ENCODE measurements at regions not wholly inside any gene's neighbourhood (a gene's known extent, or its start where the extent isn't known, plus 50 kb on each side); places are given as distances from the start of the nearest gene placed in this dataset.

- H3K27me3 ChIP-seq, result no peaks in the 10 kb centered on the region
These were observed 463.5 kb downstream of the RASEF start for GRCh38 chr9:82599336-82599949.

DNA sequence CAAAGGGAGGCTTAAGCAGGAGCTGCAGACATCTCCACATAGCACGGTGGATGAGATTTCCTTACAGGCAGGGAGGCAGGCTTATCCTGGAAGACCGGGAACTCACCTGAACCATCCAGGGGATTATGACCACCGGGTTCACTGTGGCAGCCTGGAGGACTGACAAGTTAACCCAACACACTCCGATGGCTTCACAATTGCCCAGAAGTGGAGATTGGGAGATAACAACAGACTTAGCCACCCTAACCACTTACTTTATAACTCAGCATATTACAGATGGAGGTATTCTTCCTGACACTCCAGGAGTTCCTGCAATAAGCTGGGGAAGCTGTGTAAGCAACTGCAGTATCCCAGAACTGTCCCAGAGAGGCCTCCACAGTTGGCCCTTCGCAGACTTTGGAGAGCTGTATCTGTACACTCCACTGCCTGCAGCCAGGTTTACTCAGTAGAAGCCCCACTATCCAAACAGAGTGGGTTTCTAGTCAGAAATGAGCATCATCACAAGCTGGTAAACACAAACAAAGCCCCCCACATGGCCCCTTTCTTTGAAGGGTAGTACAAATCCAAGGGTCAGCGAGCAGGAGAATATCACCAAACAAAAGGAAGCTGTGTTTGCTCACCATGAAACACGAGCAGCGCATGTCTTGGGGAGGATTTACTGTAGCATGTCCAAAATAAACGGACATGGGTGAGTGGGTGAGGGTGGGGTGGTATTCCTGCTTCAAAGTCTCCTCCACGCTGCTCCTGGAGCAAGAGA, 462.2 kb downstream of the RASEF start:
- no peak overlapping the region for H3K27ac ChIP-seq
- TF ChIP-seq, protein P1, sequence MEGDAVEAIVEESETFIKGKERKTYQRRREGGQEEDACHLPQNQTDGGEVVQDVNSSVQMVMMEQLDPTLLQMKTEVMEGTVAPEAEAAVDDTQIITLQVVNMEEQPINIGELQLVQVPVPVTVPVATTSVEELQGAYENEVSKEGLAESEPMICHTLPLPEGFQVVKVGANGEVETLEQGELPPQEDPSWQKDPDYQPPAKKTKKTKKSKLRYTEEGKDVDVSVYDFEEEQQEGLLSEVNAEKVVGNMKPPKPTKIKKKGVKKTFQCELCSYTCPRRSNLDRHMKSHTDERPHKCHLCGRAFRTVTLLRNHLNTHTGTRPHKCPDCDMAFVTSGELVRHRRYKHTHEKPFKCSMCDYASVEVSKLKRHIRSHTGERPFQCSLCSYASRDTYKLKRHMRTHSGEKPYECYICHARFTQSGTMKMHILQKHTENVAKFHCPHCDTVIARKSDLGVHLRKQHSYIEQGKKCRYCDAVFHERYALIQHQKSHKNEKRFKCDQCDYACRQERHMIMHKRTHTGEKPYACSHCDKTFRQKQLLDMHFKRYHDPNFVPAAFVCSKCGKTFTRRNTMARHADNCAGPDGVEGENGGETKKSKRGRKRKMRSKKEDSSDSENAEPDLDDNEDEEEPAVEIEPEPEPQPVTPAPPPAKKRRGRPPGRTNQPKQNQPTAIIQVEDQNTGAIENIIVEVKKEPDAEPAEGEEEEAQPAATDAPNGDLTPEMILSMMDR (IDR thresholded peaks at IDR 0.05), result no peak
- TF ChIP-seq POLR2A (IDR thresholded peaks at IDR 0.05), result no peak
- no peak for TF ChIP-seq EP300 (IDR thresholded peaks at IDR 0.05)
- TF ChIP-seq POLR2AphosphoS5 (IDR thresholded peaks at IDR 0.05), result no peak
- H3K9me3 ChIP-seq, result no peaks in the 10 kb centered on the region
- 74% methylated on average over 10 of the region's 10 CpGs for WGBS
- no peaks in the 10 kb centered on the region for H3K4me1 ChIP-seq
- H3K4me3 ChIP-seq, result no peak overlapping the region
- no peaks in the 10 kb centered on the region for H3K27me3 ChIP-seq
- DNase-seq (ENCODE audit: low spot score in 2 of 2), result no peak
- no peaks in the 10 kb centered on the region for H3K36me3 ChIP-seq

More at GRCh38 chr9:82599336-82599949, 463.5 kb downstream of the RASEF start:
- Histone ChIP-seq H3K9me3 (no peaks in the 10 kb centered on the region), H3K4me1 (no peaks in the 10 kb centered on the region), H3K36me3 (no peaks in the 10 kb centered on the region), H3K27ac (no peak overlapping the region), H3K4me3 (no peak overlapping the region)
- TF ChIP-seq POLR2AphosphoS5 (IDR thresholded peaks at IDR 0.05) (no peak), EP300 (IDR thresholded peaks at IDR 0.05) (no peak), POLR2A (IDR thresholded peaks at IDR 0.05) (no peak)
- TF ChIP-seq, protein P1 (IDR thresholded peaks at IDR 0.05), result no peak
- WGBS, result 65% methylated on average over 2 of the region's 2 CpGs
- no peak for DNase-seq (ENCODE audit: low spot score in 2 of 2)

- H3K27ac ChIP-seq, result no peak overlapping the region
- no peaks in the 10 kb centered on the region for H3K9me3 ChIP-seq
- no peaks in the 10 kb centered on the region for H3K4me1 ChIP-seq
- 67% methylated on average over 2 of the region's 2 CpGs for WGBS
- H3K27me3 ChIP-seq, result no peaks in the 10 kb centered on the region
- TF ChIP-seq, protein P1 (IDR thresholded peaks at IDR 0.05), result no peak
- TF ChIP-seq POLR2A (IDR thresholded peaks at IDR 0.05) (no peak), EP300 (IDR thresholded peaks at IDR 0.05) (no peak), POLR2AphosphoS5 (IDR thresholded peaks at IDR 0.05) (no peak)
- H3K4me3 ChIP-seq, result no peak overlapping the region
- H3K36me3 ChIP-seq, result no peaks in the 10 kb centered on the region
- DNase-seq (ENCODE audit: low spot score in 2 of 2), result no peak
These were observed 461.6 kb downstream of the RASEF start for GRCh38 chr9:82601293-82601771.

DNA sequence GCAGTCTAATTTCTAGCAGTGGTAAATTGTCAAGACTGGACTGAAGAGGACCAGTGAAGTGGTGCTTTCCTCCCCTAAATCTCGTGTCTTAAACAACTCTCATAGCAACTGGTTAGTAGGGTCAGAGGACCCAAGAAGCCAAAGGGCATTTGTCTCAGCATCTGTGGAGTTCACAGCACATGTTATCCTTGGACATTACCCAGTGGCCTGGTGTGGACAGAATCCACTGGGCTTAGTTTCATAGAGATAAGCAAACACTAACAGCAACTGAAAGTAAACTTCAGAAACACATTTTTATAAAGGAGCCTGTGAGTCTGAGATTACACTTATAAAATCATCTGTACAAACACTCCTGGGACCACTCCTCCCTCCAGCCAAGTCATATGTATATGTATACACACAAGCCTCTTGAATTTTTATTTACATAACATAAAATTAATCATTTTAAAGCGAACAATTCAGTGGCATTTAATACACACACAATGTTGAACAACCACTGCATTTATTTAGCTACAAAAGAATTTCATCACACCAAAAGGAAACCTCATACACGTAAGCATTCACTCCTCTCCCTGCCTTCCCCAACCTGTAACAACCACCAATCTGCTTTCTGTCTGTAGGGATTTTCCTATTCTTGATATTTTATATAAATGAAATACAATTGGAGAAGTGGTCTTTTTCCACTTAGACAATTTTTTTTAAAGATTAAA, 457.8 kb downstream of the RASEF start:
- H3K4me1 ChIP-seq, result no peaks in the 10 kb centered on the region
- H3K9me3 ChIP-seq, result no peaks in the 10 kb centered on the region
- H3K27me3 ChIP-seq, result peaks cover 8% of the 10 kb centered on the region
- H3K36me3 ChIP-seq, result no peaks in the 10 kb centered on the region
- no peak overlapping the region for H3K4me3 ChIP-seq
- 73% methylated on average over 3 of the region's 3 CpGs for WGBS
- TF ChIP-seq EP300 (IDR thresholded peaks at IDR 0.05), result no peak
- TF ChIP-seq POLR2A (IDR thresholded peaks at IDR 0.05), result no peak
- no peak for TF ChIP-seq POLR2AphosphoS5 (IDR thresholded peaks at IDR 0.05)
- TF ChIP-seq, protein P1 (IDR thresholded peaks at IDR 0.05), result no peak
- DNase-seq (ENCODE audit: low spot score in 2 of 2), result no peak
- no peak overlapping the region for H3K27ac ChIP-seq

DNA sequence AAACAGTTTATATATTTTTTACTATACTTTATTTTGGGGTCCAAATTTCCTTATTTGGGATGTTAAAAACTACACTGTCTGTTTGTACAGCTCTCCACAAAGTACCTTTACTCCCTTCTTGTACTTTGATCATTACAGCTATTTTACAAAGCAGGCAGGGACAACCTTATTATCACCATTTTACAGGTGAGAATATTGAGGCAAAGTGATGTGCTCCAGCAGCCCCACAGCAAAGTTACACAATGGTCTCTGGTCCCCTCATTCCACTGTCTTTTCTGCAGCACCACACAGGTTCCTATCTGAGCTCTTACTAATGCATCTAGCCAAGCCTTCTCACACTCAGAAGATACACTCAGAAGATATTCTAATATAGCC, 457.3 kb downstream of the RASEF start:
- Histone ChIP-seq H3K27me3 (peaks cover 8% of the 10 kb centered on the region), H3K9me3 (no peaks in the 10 kb centered on the region), H3K4me1 (no peaks in the 10 kb centered on the region), H3K36me3 (no peaks in the 10 kb centered on the region), H3K27ac (no peak overlapping the region), H3K4me3 (no peak overlapping the region)
- no peak for TF ChIP-seq POLR2AphosphoS5 (IDR thresholded peaks at IDR 0.05)
- DNase-seq (ENCODE audit: low spot score in 2 of 2), result no peak

Measured in suprapubic skin (tissue), 4 donors.